HG02852 (cell line): ENCODE measurements at regions not wholly inside any gene's neighbourhood (a gene's known extent, or its start where the extent isn't known, plus 50 kb on each side); places are given as distances from the start of the nearest gene placed in this dataset.

Experiments used
- ATAC-seq: cut with Tn5 transposase; IDR thresholded peaks from one replicate; pipeline ENCODE4 v1.9.1; 2021; ENCODE audit warnings: mild to moderate bottlenecking, moderate library complexity; ENCODE audit not compliant: unreplicated experiment

- no peak for ATAC-seq
Observed at GRCh38 chr21:21605521-21605920, 607.3 kb downstream of the NCAM2 start.

GRCh38 chr21:21606041-21606440, 607.8 kb downstream of the NCAM2 start:
- ATAC-seq, result no peak

GRCh38 chr21:21612466-21612865, 614.3 kb downstream of the NCAM2 start:
- no peak for ATAC-seq

GRCh38 chr21:21614966-21615365, 616.8 kb downstream of the NCAM2 start:
- no peak for ATAC-seq

GRCh38 chr21:21622460-21623234, 624.4 kb downstream of the NCAM2 start:
- ATAC-seq, result no peak

- no peak for ATAC-seq
Observed at GRCh38 chr21:21624674-21625073, 626.5 kb downstream of the NCAM2 start.

GRCh38 chr21:21631961-21632360, 633.8 kb downstream of the NCAM2 start:
- no peak for ATAC-seq

GRCh38 chr21:21632926-21633325, 634.7 kb downstream of the NCAM2 start:
- ATAC-seq, result no peak

- ATAC-seq, result no peak
Observed at GRCh38 chr21:21661741-21662140, 663.5 kb downstream of the NCAM2 start.

- ATAC-seq, result no peak
Observed at GRCh38 chr21:21662776-21663175, 664.6 kb downstream of the NCAM2 start.

GRCh38 chr21:21664871-21665270, 666.7 kb downstream of the NCAM2 start:
- no peak for ATAC-seq

- ATAC-seq, result no peak
Observed at GRCh38 chr21:21666689-21667088, 668.5 kb downstream of the NCAM2 start.

- ATAC-seq, result no peak
Observed at GRCh38 chr21:21668198-21668597, 670.0 kb downstream of the NCAM2 start.

GRCh38 chr21:21673959-21674358, 675.8 kb downstream of the NCAM2 start:
- ATAC-seq, result no peak

GRCh38 chr21:21675601-21676000, 677.4 kb downstream of the NCAM2 start:
- no peak for ATAC-seq

- ATAC-seq, result no peak
Observed at GRCh38 chr21:21682172-21682571, 684.0 kb downstream of the NCAM2 start.

- no peak for ATAC-seq
Observed at GRCh38 chr21:21688889-21689288, 690.7 kb downstream of the NCAM2 start.

- ATAC-seq, result no peak
Observed at GRCh38 chr21:21690068-21690665, 692.0 kb downstream of the NCAM2 start.

GRCh38 chr21:21712748-21713520, 714.7 kb downstream of the NCAM2 start:
- no peak for ATAC-seq

- no peak for ATAC-seq
Observed at GRCh38 chr21:21713651-21714180, 715.5 kb downstream of the NCAM2 start.

GRCh38 chr21:21714426-21714825, 716.2 kb downstream of the NCAM2 start:
- ATAC-seq, result no peak
